Testis (tissue), 2 donors: ENCODE measurements at regions not wholly inside any gene's neighbourhood (a gene's known extent, or its start where the extent isn't known, plus 50 kb on each side); places are given as distances from the start of the nearest gene placed in this dataset.

ENCODE experiments used
- POLR2A ChIP-seq: fragments of 450-650 bp; IDR thresholded peaks from one replicate; pipeline ENCODE4 v1.6.1; 2017; ENCODE audit warnings: antibody characterized with exemption, mild to moderate bottlenecking, moderate library complexity
- TF ChIP-seq, protein P1 (sequence below), 3 experiments: fragments of 450-650 bp in 2 of 3; fragments of 200-600 bp in 1 of 3; sonication (generic) in 1 of 3; IDR thresholded peaks; one replicate each; pipeline ENCODE4 v1.5.1; 2016 to 2019; ENCODE audit warnings: antibody characterized with exemption in 3 of 3, mild to moderate bottlenecking in 2 of 3, moderate library complexity in 1 of 3

DNA sequence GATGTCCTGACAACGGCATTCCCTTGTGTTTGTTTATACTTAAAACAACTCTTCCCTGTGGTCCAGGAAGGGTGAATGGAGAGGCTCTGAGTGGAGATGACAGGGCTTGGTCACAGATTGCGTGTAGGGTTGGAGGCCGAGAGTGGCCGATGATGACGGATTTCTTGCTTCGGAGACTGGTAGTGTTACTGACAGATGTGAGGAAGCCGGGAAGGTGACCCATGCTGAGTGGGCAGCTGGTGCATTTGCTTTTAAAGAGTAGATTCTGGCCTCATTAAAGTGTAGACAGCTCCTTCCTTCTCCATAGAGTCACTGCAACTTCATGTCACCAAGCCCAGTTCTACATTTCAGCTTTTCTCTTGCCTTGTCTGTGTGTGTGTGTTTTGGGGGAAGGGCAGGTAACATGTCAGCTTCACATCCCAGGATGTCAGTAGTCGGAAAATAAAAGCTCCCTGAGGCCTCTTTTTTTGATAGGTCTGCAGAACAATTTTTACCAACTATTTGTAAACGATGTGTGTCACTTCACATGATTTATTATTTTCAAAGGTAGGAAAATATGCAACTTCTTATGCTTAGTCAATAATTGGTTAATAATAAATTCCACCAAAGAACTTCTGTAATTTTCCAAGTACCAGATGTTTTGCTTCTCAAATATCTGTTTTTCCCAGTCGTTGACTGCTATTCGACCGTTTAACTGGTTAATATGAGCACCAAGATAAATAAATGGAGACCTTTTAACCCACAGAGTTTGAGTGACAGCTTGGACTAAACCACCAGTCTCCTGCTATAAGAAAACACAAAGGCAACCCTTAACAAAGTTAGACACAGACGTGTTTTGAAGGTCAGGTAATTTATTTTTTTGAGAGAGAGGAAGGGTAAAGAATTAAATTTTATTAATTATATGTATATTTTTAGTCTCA, 436.9 kb downstream of the SLC4A3 start:
- TF ChIP-seq POLR2A, result no peak
- TF ChIP-seq, protein P1, sequence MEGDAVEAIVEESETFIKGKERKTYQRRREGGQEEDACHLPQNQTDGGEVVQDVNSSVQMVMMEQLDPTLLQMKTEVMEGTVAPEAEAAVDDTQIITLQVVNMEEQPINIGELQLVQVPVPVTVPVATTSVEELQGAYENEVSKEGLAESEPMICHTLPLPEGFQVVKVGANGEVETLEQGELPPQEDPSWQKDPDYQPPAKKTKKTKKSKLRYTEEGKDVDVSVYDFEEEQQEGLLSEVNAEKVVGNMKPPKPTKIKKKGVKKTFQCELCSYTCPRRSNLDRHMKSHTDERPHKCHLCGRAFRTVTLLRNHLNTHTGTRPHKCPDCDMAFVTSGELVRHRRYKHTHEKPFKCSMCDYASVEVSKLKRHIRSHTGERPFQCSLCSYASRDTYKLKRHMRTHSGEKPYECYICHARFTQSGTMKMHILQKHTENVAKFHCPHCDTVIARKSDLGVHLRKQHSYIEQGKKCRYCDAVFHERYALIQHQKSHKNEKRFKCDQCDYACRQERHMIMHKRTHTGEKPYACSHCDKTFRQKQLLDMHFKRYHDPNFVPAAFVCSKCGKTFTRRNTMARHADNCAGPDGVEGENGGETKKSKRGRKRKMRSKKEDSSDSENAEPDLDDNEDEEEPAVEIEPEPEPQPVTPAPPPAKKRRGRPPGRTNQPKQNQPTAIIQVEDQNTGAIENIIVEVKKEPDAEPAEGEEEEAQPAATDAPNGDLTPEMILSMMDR (IDR thresholded peaks at IDR 0.05), result no peak
